Prostate gland (tissue), 2 donors: ENCODE measurements at regions not wholly inside any gene's neighbourhood (a gene's known extent, or its start where the extent isn't known, plus 50 kb on each side); places are given as distances from the start of the nearest gene placed in this dataset.

ENCODE experiments used
- POLR2A ChIP-seq: fragments of 450-650 bp; IDR thresholded peaks from one replicate; pipeline ENCODE4 v1.6.1; 2016; ENCODE audit warnings: antibody characterized with exemption, mild to moderate bottlenecking
- POLR2AphosphoS5 ChIP-seq: sonication (generic); formaldehyde crosslinking; IDR thresholded peaks from one replicate; pipeline ENCODE4 v1.6.1; 2017; ENCODE audit warnings: antibody characterized with exemption
- TF ChIP-seq, protein P1 (sequence below), 4 experiments: fragments of 200-600 bp in 2 of 4; fragments of 450-650 bp in 2 of 4; sonication (generic) in 2 of 4; IDR thresholded peaks; 1 replicate in 3 of 4; 2 replicates in 1 of 4; pipeline ENCODE4 v1.5.1; 2016 to 2019; ENCODE audit warnings: antibody characterized with exemption in 4 of 4, mild to moderate bottlenecking in 2 of 4, moderate library complexity in 2 of 4

DNA sequence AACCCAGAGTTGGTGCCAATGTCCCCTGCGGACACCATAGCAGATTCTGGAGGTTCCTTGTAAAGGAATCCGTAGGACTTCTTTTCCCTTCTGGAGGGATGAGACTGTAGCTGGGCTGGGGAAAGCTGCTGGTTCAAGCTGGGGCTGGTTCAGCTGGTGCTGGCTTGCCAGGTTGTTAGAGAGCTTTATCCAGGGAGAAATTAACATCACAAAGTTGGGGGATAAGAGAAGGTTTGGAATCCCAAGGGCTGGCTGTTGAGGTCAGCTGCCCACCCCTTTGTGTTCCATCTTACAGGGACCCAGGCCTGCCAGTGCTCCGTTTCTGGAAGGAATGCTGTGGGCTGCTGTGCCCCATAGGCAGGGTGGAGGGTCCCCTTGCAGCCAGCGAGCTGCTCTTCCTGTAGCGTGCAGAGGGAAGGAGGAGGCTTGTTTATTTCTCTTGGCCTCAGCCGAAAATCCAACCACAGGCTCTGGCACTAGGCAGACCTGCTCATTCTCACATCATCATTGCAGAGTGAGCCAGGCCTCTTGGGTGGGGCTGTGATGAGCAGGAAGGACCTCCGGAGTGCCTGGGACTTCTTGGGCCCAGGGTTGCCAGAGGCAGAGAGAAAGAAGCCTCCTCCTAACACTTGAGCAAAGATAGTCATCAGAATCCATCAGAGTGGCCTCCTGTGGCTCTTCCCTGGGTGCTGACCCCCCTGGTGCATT, 251.1 kb downstream of the SEC14L1 start:
- TF ChIP-seq, protein P1, sequence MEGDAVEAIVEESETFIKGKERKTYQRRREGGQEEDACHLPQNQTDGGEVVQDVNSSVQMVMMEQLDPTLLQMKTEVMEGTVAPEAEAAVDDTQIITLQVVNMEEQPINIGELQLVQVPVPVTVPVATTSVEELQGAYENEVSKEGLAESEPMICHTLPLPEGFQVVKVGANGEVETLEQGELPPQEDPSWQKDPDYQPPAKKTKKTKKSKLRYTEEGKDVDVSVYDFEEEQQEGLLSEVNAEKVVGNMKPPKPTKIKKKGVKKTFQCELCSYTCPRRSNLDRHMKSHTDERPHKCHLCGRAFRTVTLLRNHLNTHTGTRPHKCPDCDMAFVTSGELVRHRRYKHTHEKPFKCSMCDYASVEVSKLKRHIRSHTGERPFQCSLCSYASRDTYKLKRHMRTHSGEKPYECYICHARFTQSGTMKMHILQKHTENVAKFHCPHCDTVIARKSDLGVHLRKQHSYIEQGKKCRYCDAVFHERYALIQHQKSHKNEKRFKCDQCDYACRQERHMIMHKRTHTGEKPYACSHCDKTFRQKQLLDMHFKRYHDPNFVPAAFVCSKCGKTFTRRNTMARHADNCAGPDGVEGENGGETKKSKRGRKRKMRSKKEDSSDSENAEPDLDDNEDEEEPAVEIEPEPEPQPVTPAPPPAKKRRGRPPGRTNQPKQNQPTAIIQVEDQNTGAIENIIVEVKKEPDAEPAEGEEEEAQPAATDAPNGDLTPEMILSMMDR (IDR thresholded peaks at IDR 0.05): no peak
- no peak for TF ChIP-seq POLR2A
- TF ChIP-seq POLR2AphosphoS5: peak; percentile 51
